ENCODE measurements at regions not wholly inside any gene's neighbourhood (a gene's known extent, or its start where the extent isn't known, plus 50 kb on each side); places are given as distances from the start of the nearest gene placed in this dataset.

- H3K4me3 ChIP-seq (ENCODE audit: control insufficient read depth, low read depth, low read length), result no peak overlapping the region
- no peak for DNase-seq (ENCODE audit: low read depth)
- no peak for TF ChIP-seq CTCF (conservative IDR thresholded peaks at IDR 0.05; ENCODE audit: control insufficient read depth, insufficient read depth, low read depth, low read length)
Observed at GRCh38 chr11:98657711-98658110, 363.0 kb upstream of the CNTN5 start.

GRCh38 chr11:98659431-98659830 is 361.3 kb upstream of the CNTN5 start:
- DNase-seq (ENCODE audit: low read depth), result no peak
- H3K4me3 ChIP-seq (ENCODE audit: control insufficient read depth, low read depth, low read length), result no peak overlapping the region
- no peak for TF ChIP-seq CTCF (conservative IDR thresholded peaks at IDR 0.05; ENCODE audit: control insufficient read depth, insufficient read depth, low read depth, low read length)

GRCh38 chr11:98674390-98674789 is 346.4 kb upstream of the CNTN5 start:
- no peak for TF ChIP-seq CTCF (conservative IDR thresholded peaks at IDR 0.05; ENCODE audit: control insufficient read depth, insufficient read depth, low read depth, low read length)
- no peak for DNase-seq (ENCODE audit: low read depth)
- no peak overlapping the region for H3K4me3 ChIP-seq (ENCODE audit: control insufficient read depth, low read depth, low read length)

GRCh38 chr11:98679673-98680072 is 341.1 kb upstream of the CNTN5 start:
- no peak for TF ChIP-seq CTCF (conservative IDR thresholded peaks at IDR 0.05; ENCODE audit: control insufficient read depth, insufficient read depth, low read depth, low read length)
- no peak for DNase-seq (ENCODE audit: low read depth)
- H3K4me3 ChIP-seq (ENCODE audit: control insufficient read depth, low read depth, low read length), result no peak overlapping the region

GRCh38 chr11:98701541-98701940 is 319.2 kb upstream of the CNTN5 start:
- H3K4me3 ChIP-seq (ENCODE audit: control insufficient read depth, low read depth, low read length), result no peak overlapping the region
- TF ChIP-seq CTCF (conservative IDR thresholded peaks at IDR 0.05; ENCODE audit: control insufficient read depth, insufficient read depth, low read depth, low read length), result no peak
- DNase-seq (ENCODE audit: low read depth), result no peak

GRCh38 chr11:98703779-98704556 is 316.8 kb upstream of the CNTN5 start:
- no peak for TF ChIP-seq CTCF (conservative IDR thresholded peaks at IDR 0.05; ENCODE audit: control insufficient read depth, insufficient read depth, low read depth, low read length)
- no peak overlapping the region for H3K4me3 ChIP-seq (ENCODE audit: control insufficient read depth, low read depth, low read length)
- no peak for DNase-seq (ENCODE audit: low read depth)

Measured in fibroblast of mammary gland (primary cell).